ENCODE measurements at regions not wholly inside any gene's neighbourhood (a gene's known extent, or its start where the extent isn't known, plus 50 kb on each side); places are given as distances from the start of the nearest gene placed in this dataset.

DNA sequence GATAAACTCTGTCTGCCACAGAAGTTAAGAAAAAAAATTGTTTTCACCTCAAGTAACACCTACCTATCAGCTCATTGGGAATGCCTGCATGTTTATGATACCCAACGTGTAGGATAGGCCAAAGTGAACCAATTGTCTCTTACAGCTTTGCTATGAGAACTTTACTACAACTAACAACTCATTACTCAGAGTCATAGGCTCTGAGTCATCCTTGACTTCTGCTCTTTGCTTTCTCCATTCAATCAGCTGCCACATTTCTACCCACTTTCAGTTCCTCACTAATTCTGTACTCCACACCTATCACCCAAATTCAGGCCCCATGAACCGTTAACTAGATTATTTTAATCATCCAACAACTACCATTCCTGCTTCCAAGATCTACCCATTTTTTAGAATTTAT, 843.9 kb downstream of the TUSC7 start:
- H3K4me3 Mint-ChIP-seq, result no peak overlapping the region
- no peaks in the 10 kb centered on the region for H3K36me3 ChIP-seq (ENCODE audit: control insufficient read depth, insufficient read depth, low read length)
- peaks cover 27% of the 10 kb centered on the region for H3K4me1 Mint-ChIP-seq
- no peak for TF ChIP-seq CTCF (conservative IDR thresholded peaks at IDR 0.05)
- no peaks in the 10 kb centered on the region for H3K4me1 ChIP-seq (ENCODE audit: control insufficient read depth, insufficient read depth, low read length)
- WGBS, 2 experiments (ENCODE audit: insufficient coverage in 1 of 2, insufficient read length in 1 of 2), result 78 to 83% methylated on average over 2 of the region's 2 CpGs
- no peak overlapping the region for H3K9ac ChIP-seq (ENCODE audit: extremely low read depth, low read length, poor library complexity, severe bottlenecking)
- DNase-seq, result no peak
- H3K27me3 Mint-ChIP-seq (ENCODE audit: insufficient read depth), result no peaks in the 10 kb centered on the region
- no peak overlapping the region for H3K27ac Mint-ChIP-seq
- H3K36me3 Mint-ChIP-seq (ENCODE audit: low read depth), result no peaks in the 10 kb centered on the region
- H3K9me3 ChIP-seq (ENCODE audit: control insufficient read depth, low read length), result no peaks in the 10 kb centered on the region
- no peak overlapping the region for H3K4me3 ChIP-seq (ENCODE audit: low read length)
- no peak overlapping the region for H3K27ac ChIP-seq (ENCODE audit: low read depth, low read length)
- H3K9me3 Mint-ChIP-seq, result peaks cover 5% of the 10 kb centered on the region
- no peaks in the 10 kb centered on the region for H3K27me3 ChIP-seq (ENCODE audit: control insufficient read depth, insufficient read depth, low read length, poor library complexity, severe bottlenecking)

GRCh38 chr3:117556646-117557407, 847.2 kb downstream of the TUSC7 start:
- 94% methylated on average over 2 of the region's 2 CpGs; no CpG with 5 or more reads in 1 of the 2 experiments for WGBS, 2 experiments (ENCODE audit: insufficient coverage in 1 of 2, insufficient read length in 1 of 2)
- Mint-ChIP-seq H3K4me3 (no peak overlapping the region), H3K4me1 (peaks cover 14% of the 10 kb centered on the region), H3K27ac (no peak overlapping the region), H3K27me3 (ENCODE audit: insufficient read depth) (peaks cover 5% of the 10 kb centered on the region), H3K9me3 (peaks cover 5% of the 10 kb centered on the region), H3K36me3 (ENCODE audit: low read depth) (no peaks in the 10 kb centered on the region)
- no peak overlapping the region for H3K27ac ChIP-seq (ENCODE audit: low read depth, low read length)
- H3K27me3 ChIP-seq (ENCODE audit: control insufficient read depth, insufficient read depth, low read length, poor library complexity, severe bottlenecking), result no peaks in the 10 kb centered on the region
- no peak for TF ChIP-seq CTCF (conservative IDR thresholded peaks at IDR 0.05)
- H3K9ac ChIP-seq (ENCODE audit: extremely low read depth, low read length, poor library complexity, severe bottlenecking), result no peak overlapping the region
- H3K9me3 ChIP-seq (ENCODE audit: control insufficient read depth, low read length), result no peaks in the 10 kb centered on the region
- no peak for DNase-seq
- H3K4me1 ChIP-seq (ENCODE audit: control insufficient read depth, insufficient read depth, low read length), result no peaks in the 10 kb centered on the region
- H3K36me3 ChIP-seq (ENCODE audit: control insufficient read depth, insufficient read depth, low read length), result no peaks in the 10 kb centered on the region
- H3K4me3 ChIP-seq (ENCODE audit: low read length), result no peak overlapping the region

DNA sequence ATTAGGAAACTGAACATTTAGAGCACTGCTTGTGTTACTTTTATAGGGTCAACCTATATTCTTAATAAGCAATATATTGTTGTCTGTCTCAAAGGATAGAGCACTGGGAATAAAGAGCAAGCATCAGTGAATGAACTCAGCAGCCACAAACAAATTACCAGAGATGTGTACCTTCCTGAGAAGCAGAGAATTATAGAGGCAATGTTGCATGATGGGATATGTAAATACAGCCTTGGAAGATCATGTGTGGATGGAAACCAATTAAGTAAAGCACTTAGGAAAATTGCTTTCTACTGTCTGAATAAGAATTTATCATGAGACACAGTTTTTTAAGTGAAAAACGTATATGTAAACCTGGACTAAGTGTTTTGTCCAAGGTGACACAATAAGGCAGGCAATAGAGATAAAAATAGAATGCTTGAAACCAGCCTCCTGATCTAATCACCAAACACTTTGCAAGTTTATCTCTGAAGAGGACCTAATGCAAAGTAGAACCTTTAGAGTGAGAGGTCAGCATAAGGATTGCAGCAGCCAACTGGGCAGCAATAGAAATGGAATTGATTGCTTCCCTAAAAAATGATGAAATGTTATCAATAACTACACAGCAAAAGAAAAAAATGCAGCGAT, 848.0 kb downstream of the TUSC7 start:
- Mint-ChIP-seq H3K4me1 (peaks cover 14% of the 10 kb centered on the region), H3K27me3 (ENCODE audit: insufficient read depth) (peaks cover 5% of the 10 kb centered on the region), H3K4me3 (no peak overlapping the region), H3K9me3 (peaks cover 5% of the 10 kb centered on the region), H3K27ac (no peak overlapping the region), H3K36me3 (ENCODE audit: low read depth) (no peaks in the 10 kb centered on the region)
- Histone ChIP-seq H3K9me3 (ENCODE audit: control insufficient read depth, low read length) (no peaks in the 10 kb centered on the region), H3K4me3 (ENCODE audit: low read length) (no peak overlapping the region), H3K27ac (ENCODE audit: low read depth, low read length) (no peak overlapping the region), H3K4me1 (ENCODE audit: control insufficient read depth, insufficient read depth, low read length) (no peaks in the 10 kb centered on the region), H3K27me3 (ENCODE audit: control insufficient read depth, insufficient read depth, low read length, poor library complexity, severe bottlenecking) (no peaks in the 10 kb centered on the region), H3K9ac (ENCODE audit: extremely low read depth, low read length, poor library complexity, severe bottlenecking) (no peak overlapping the region), H3K36me3 (ENCODE audit: control insufficient read depth, insufficient read depth, low read length) (no peaks in the 10 kb centered on the region)
- WGBS, 2 experiments (ENCODE audit: insufficient coverage in 1 of 2, insufficient read length in 1 of 2), result 82 to 100% methylated on average over 2 of the region's 2 CpGs
- TF ChIP-seq CTCF (conservative IDR thresholded peaks at IDR 0.05), result no peak
- DNase-seq, result no peak

All from endodermal cell (in vitro differentiated cells).